GM18505 (cell line): ENCODE measurements at regions not wholly inside any gene's neighbourhood (a gene's known extent, or its start where the extent isn't known, plus 50 kb on each side); places are given as distances from the start of the nearest gene placed in this dataset.

Experiments used
- ATAC-seq: cut with Tn5 transposase; IDR thresholded peaks from one replicate; pipeline ENCODE4 v1.9.1; 2021; ENCODE audit not compliant: unreplicated experiment
- POLR2A ChIP-seq: IDR thresholded peaks from 4 replicates; pipeline ENCODE4 v1.6.1; 2011; ENCODE audit warnings: borderline replicate concordance; ENCODE audit not compliant: insufficient read depth, insufficient read length; ENCODE audit errors: extremely low read depth

DNA sequence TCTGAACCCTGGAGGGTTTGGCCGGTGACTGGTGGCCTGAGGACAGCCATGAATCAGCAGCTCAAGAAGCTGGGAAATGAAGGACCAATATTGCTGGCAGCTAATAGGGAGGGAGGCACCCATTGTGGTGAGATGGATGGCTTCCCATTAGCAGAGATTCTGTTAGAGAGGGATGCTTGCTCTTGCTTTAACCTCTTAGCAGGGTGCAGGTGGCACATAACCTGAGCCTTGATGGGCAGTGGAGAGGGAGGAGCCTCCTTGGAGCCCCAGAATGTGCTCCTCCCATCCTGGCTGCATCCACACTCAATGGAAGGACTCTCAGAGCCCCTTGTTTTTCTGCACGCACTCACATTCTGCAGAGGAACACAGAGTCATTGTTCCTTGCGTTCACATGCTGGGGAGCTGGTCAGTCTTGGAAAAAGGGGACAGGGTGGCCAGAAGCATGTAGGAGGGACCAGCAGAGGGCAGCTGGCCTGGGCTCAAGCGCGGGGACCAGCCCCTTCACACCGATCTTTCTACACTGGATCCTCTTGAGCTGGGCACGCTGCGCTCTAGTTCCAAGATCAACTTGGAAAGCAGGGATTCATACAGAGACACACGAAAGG lies 161.8 kb downstream of the MED10 start:
- no peak for TF ChIP-seq POLR2A
- ATAC-seq: no peak

DNA sequence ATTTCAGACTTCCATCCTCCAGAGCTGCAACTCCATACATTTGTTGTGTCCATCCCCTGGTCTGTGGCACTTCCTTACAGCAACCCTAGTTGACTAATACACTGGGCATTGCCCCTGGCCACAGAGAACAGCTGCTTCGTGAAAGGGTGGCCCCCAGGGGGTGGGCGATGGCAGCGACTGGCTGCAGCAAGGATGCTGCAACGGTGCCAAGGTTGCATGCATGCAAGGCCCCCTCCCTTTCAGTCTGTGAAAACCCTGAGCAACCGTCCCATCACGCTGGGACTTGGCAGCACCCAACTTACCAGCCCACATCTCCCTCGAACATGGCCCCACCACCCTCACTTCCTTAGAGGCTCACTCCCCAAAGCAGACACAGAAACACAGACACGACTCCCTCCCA lies 162.5 kb downstream of the MED10 start:
- ATAC-seq: no peak
- TF ChIP-seq POLR2A: no peak

DNA sequence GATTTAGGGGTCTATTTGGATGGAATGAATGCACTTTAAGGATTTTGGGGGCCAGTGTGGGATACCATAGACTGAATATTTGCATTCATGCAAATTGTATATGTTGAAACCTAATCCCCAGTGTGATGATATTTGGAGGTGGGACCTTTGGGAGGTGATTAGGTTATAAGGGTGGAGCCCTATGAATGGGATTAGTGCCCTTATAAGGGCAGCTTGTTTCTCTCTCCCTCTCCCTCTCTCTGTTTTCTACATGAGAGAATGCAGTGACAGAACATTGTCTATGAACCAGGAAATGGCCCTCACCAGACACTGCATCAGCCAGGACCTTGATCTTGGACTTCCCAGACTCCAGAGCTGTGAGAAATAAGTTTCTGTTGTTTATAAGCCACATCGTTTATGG lies 166.1 kb downstream of the MED10 start:
- no peak for TF ChIP-seq POLR2A

DNA sequence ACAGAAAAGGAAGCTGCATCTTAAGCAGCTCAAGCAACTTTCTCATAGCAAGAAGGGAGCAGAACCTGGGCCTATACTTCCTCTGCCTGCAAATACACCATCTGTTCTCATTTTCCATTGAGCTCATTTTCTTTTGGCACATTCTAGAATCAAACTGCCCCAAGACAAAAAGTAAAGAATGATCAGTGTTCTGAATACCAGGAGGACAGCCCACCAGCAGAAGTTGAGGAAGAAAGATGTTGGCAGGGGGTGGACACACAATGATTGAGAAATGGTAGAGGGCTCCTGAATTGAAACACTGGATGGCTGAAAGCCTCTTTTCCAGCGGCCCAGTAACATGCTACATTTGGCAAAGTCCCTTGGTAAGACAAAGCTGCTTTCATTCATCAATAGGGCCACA lies 171.8 kb downstream of the MED10 start:
- TF ChIP-seq POLR2A: no peak
- no peak for ATAC-seq

More for the DNA sequence above, 166.1 kb downstream of the MED10 start:
- no peak for ATAC-seq

DNA sequence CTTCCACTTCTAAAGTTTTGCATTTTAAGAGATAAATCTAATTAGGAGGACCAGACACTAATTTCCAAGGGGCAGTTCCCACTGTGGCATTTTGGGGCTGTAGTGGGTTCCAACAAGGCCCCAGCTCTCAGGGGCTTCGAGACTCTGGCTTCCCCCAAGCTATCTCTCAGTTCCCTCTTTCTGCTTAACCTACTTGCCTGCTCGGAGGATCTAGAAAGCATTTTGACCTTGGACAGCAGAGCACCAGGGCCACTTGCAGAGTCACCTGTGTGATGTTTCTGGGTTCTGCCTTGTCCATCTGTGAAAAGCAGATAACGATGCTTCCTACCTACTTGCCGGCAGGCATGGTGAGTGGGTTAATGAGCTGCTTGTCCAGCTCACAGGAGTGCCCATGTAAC lies 175.4 kb downstream of the MED10 start:
- TF ChIP-seq POLR2A: no peak
- no peak for ATAC-seq

DNA sequence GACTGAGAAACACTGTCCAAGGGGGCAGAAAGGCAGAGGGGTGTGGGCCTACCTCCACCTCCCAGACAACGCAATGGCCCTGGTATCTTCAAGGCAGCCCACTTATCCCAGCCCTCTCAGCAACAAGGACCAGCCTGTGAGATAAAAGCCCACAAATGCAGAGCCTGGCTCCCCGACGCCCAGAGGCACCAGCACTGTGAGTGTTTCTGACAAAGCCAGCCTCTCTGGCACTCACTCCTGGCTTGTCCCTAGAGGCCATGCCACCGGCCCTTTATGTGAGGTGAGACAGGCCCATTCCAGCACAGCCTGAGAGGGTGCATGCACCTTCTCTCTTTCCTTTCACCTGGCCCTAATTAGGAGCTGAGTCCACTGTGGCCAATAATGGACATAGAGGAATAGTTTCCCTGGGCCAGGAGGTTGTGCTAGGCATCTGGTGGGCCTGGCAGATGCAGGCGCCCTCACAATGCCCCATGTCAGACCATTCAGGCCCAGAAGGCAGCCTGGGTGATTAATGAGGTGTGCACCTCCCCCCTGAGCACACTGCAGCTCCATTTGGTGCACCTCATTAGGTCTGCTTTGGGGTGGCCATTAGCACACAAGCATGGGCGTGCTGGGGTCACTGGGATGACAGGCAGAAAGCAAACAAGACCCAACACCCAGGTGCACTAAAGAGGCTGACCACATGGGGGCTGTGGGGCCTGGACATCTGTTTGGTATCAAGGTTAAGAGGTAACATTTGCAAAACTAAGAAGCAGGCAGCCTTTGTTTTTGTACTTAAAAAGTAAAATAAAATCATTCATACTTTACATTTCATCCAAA lies 176.0 kb downstream of the MED10 start:
- no peak for ATAC-seq
- TF ChIP-seq POLR2A: no peak

DNA sequence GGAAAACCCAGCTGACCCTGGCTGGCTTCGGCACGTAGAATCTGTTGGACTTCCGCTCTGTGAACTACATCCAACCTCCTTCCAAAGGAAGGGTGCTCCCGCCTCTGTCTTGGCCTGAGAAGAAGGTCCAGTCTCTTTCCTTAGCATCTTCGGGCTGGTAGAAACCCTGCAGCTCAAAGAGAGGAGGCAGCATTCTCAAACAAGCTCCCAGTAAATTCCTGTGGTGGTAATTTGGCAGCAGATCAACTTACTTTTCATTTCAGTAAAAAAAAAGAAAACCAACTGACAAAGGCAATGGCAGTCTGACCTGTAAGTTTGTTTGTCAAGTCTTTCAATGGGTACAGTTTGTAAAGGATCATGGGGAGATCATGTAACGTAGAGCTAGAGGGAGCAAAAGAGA lies 176.7 kb downstream of the MED10 start:
- TF ChIP-seq POLR2A: no peak
- ATAC-seq: no peak

DNA sequence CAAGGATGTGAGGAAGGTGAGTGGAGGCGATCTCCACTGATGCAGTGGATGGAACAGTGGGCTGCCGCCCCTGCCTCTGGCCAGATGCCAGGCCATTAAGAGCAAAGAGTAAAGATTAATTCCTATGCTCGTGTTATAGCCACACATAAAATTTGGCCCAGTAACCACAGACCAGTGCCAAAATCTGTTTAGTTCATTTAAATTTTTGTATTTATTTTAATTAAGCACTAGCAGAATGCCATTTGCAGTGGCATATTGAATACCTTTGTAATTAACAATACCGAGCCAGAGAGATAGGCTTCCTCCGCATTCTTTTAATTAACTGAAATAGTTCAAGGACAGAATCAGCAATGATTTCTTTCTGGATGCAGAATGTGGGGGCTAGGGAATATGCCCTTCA lies 179.8 kb downstream of the MED10 start:
- TF ChIP-seq POLR2A: no peak
- ATAC-seq: no peak

DNA sequence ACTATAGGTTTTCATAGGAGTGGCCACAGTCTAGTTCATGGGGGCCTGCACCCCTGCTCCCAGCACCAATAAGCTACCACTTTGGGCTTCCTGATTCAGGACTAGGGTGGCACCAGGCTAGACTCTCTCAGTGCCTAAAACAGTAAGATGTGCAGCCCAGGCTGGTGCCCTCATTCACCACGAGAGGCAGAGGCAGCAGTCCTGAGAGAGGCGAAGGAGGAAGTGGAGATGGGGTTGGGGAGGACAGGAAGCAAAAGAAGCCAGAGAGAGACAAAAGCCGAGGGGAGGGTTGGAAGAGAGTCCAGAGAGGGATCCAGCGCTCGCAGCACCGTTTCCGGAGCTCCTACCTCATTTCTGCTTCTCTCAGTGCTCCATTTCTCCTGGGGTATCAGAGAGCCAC lies 180.9 kb downstream of the MED10 start:
- TF ChIP-seq POLR2A: no peak
- no peak for ATAC-seq

DNA sequence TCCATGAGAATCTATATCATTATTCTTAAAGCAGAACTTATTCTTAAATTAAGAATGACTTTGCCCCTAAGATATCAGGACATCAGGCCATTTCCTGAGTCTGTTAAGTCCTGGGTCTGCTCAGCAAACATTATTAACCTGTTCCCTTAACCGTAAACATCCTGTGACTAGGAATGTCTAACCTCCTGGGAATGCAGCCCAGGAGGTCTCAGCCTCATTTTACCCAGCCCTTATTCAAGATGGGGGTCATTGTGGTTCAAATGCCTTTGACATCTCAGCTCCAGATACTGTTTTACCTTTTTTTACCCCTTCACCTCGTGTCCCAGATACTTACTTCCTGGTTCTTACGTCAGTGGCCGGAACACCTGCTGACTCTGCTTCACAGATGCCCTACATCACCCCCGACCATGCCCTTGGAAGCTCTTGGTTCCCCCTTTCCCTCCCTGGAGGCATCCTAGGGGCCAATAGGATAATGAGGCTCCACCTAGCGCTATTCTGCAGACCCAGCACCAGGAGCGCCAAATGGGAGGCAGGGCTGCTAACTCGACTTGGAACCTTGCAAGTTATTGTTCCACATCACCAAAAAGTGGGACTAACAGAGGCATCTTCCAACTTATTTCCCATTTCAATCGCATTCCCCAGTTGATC lies 182.5 kb downstream of the MED10 start:
- ATAC-seq: no peak
- TF ChIP-seq POLR2A: no peak

DNA sequence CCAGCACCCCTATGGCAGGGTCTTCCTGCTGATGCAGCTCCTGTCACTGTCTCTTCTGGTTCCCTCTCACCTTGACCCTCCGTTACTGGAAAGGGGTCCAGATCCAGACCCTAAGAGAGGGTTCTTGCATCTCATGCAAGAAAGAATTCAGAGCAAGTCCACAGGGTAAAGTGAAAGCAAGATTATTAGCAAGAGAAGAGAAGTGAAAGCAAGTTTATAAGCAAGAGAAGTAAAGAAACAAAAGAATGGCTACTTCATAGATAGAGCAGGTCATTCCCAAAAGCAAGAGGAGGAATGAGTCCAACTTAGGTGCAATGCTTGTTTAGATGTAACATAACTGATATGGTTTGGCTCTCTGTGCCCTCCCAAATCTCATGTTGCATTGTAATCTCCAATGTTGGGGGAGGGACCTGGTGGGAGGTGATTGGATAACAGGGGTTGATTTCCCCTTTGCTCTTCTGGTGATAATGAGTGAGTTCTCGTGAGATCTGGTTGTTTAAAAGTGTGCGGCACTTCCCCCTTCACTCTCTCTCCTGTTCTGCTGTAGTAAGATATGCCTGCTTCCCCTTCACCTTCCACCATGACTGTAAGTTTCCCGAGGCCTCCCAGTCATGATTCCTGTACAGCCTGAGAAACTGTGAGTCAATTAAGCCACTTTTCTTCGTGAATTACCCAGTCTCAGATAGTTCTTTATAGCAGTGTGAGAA lies 183.3 kb downstream of the MED10 start:
- TF ChIP-seq POLR2A: no peak
- ATAC-seq: no peak

DNA sequence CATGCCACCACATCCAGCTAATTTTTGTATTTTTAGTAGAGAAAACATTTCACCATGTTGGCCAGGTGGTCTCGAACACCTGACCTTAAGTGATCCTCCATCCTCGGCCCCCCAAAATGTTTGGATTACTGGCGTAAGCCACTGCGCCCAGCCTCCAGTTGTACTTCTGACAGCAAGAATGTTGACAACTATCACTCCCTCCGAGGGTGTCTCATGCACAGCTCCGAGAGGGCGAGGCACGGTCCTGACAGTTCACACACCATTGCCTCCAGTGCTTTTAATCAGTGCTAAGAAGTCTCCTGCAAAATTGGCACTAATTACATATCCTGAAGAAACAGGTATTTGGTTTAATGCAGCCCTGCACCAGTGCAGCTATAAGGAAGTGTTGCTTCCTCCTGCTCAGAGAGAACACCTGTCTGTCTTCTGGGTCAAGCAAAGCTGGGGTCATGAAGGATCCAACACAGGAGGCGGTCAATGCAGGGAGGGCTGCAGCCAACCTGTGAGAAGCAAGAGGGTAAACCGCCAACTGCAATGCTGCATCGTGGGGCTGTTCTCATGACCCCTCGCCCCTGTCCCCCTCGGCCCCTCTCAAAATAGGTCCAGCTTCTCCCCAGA lies 184.0 kb downstream of the MED10 start:
- no peak for TF ChIP-seq POLR2A
- no peak for ATAC-seq

DNA sequence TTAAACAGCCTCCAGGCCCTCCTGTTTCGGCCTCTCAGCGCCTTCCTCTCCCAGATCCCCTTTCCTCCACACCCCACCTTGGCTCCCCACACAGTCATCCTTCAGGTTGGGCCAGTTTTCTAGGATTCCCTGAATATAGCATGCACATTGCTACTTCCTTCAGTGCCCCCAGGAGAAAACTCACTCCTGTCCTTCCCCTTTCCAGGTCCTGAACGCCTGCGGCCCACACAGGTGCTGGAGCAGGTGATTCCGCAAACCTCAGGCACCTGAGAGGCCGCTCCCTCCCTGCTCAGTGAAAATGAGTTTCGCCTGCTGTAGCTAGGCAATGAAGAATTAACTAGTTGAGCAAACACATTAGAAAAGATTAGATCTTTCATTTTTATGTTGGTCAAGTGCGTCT lies 185.0 kb downstream of the MED10 start:
- ATAC-seq: no peak

DNA sequence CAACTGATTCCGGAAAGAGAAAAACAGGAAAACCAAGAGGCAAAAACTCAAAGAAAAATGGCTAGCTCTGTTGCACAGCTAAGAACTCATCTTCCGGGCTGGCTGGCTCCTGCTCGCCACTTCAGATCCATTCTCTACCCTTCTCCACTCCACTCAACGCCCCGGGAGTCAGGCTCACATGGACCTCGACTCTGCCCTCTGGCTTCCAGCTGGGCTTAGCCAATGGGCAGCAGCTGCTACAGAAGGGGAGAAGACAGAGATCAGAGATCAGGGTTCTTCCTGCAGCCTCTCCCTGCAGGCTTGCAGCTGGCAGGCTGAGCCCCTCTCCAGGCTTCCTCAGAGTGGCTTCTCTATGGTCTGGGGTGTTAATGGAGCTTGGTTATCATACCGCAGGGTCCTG lies 187.5 kb downstream of the MED10 start:
- no peak for TF ChIP-seq POLR2A
- ATAC-seq: no peak

More for the DNA sequence above, 185.0 kb downstream of the MED10 start:
- no peak for TF ChIP-seq POLR2A

DNA sequence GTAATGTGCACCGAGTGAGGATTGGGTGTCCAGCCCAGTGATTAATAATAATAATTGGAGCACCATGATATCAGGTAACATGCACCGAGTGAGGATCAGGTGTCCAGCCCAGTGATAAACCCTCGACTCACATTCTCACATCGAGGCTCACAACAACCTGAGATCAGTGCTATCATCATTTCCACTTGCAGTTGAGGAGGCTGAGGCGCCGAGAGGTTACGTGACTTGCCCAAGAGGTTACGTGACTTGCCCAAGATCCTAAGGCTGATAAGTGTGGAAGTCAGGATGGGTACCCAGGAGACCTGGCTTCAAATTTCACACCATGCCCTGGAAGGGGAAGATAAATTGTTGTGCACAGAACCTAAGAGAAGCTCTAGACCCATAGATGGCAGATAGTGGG lies 189.4 kb downstream of the MED10 start:
- ATAC-seq: no peak
- no peak for TF ChIP-seq POLR2A
